AG04449 (cell line): ENCODE measurements at regions not wholly inside any gene's neighbourhood (a gene's known extent, or its start where the extent isn't known, plus 50 kb on each side); places are given as distances from the start of the nearest gene placed in this dataset.

Experiments used
- CTCF ChIA-PET: fragments of 350-600 bp; formaldehyde crosslinking; extraction: SDS; loops from one replicate; lab custom pipeline; 2021; ENCODE audit warnings: antibody characterized with exemption; lab: Yijun Ruan, JAX
- POLR2A ChIA-PET: fragments of 400-600, 350-600 bp; formaldehyde crosslinking; extraction: SDS; loops from one replicate; lab custom pipeline; 2020; ENCODE audit warnings: antibody characterized with exemption, inconsistent platforms; lab: Yijun Ruan, JAX
- DNase-seq: peaks from one replicate; pipeline ENCODE4 v3.0.0-alpha.2; 2010; ENCODE audit warnings: low read depth, low spot score
- H3K4me3 ChIP-seq: 2 replicates; pipeline ENCODE4 v1.5.1; 2011; ENCODE audit warnings: low read depth, mild to moderate bottlenecking, control low read depth, low read length
- CTCF ChIP-seq: IDR thresholded peaks from one replicate; pipeline ENCODE4 v1.5.1; 2011; ENCODE audit warnings: mild to moderate bottlenecking, moderate library complexity, low read length, control low read depth, inconsistent platforms; ENCODE audit not compliant: insufficient read depth; ENCODE audit errors: missing control alignments

GRCh38 chr12:16849473-16849872, 243.5 kb upstream of the LMO3 start:
- no peak overlapping the region for H3K4me3 ChIP-seq
- no peak for TF ChIP-seq CTCF
- ChIA-PET CTCF (no interaction called here), POLR2A (no interaction called here)
- no peak for DNase-seq

GRCh38 chr12:16844875-16845274, 238.9 kb upstream of the LMO3 start:
- POLR2A ChIA-PET, result no interaction called here
- CTCF ChIA-PET, result no interaction called here
- no peak overlapping the region for H3K4me3 ChIP-seq
- no peak for DNase-seq
- no peak for TF ChIP-seq CTCF

- POLR2A ChIA-PET, result no interaction called here
- no peak for TF ChIP-seq CTCF
- CTCF ChIA-PET, result no interaction called here
- no peak overlapping the region for H3K4me3 ChIP-seq
- DNase-seq, result no peak
Observed at GRCh38 chr12:16833376-16834015, 227.5 kb upstream of the LMO3 start.

GRCh38 chr12:16828891-16829290, 222.9 kb upstream of the LMO3 start:
- no peak for TF ChIP-seq CTCF
- ChIA-PET POLR2A (no interaction called here), CTCF (no interaction called here)
- no peak overlapping the region for H3K4me3 ChIP-seq
- no peak for DNase-seq

- no peak for DNase-seq
- no peak overlapping the region for H3K4me3 ChIP-seq
- TF ChIP-seq CTCF, result no peak
- ChIA-PET CTCF (no interaction called here), POLR2A (no interaction called here)
Observed at GRCh38 chr12:16807731-16808130, 201.8 kb upstream of the LMO3 start.

GRCh38 chr12:16796168-16796567, 190.2 kb upstream of the LMO3 start:
- no peak for TF ChIP-seq CTCF
- CTCF ChIA-PET, result no interaction called here
- H3K4me3 ChIP-seq, result no peak overlapping the region
- POLR2A ChIA-PET, result no interaction called here
- no peak for DNase-seq
